Activated T-cell treated with anti-CD3 and anti-CD28 coated beads, Interleukin-2, amount 50 U/mL, for 72 hours (primary cell): ENCODE measurements at regions not wholly inside any gene's neighbourhood (a gene's known extent, or its start where the extent isn't known, plus 50 kb on each side); places are given as distances from the start of the nearest gene placed in this dataset.

ENCODE experiments used
- ATAC-seq, 2 donors: fragments of 150-1000 bp; cut with Tn5 transposase; replicated peaks in 1 of 2; 2 replicates each; pipeline ENCODE4 v1.10.0; 2021; ENCODE audit warnings: moderate library complexity in 2 of 2, mild to moderate bottlenecking in 1 of 2
- DNase-seq, 2 donors: peaks; one replicate each; pipeline ENCODE4 v3.0.0; 2021 to 2022; ENCODE audit warnings: mixed read lengths in 1 of 2
- H3K27ac Mint-ChIP-seq: one replicate; pipeline ENCODE4 v1.8.0; 2022; ENCODE audit warnings: mild to moderate bottlenecking, moderate library complexity, mixed read lengths
- H3K27me3 Mint-ChIP-seq: one replicate; pipeline ENCODE4 v1.8.0; 2022; ENCODE audit warnings: low read depth, mixed read lengths
- H3K36me3 Mint-ChIP-seq, 2 donors: one replicate each; pipeline ENCODE4 v1.8.0; 2022; ENCODE audit warnings: mixed read lengths in 2 of 2, mild to moderate bottlenecking in 1 of 2; ENCODE audit not compliant: insufficient read depth in 2 of 2
- H3K4me1 Mint-ChIP-seq: one replicate; pipeline ENCODE4 v1.8.0; 2022; ENCODE audit warnings: low read depth, mixed read lengths
- H3K4me3 Mint-ChIP-seq, 2 donors: one replicate each; pipeline ENCODE4 v1.8.0; 2022; ENCODE audit warnings: mild to moderate bottlenecking in 2 of 2, mixed read lengths in 2 of 2, moderate library complexity in 2 of 2
- H3K9me3 Mint-ChIP-seq, 2 donors: one replicate each; pipeline ENCODE4 v1.8.0; 2022; ENCODE audit warnings: mixed read lengths in 2 of 2

- H3K27ac Mint-ChIP-seq, result no peak overlapping the region
- ATAC-seq (no peak), DNase-seq (no peak)
- H3K4me1 Mint-ChIP-seq, result no peaks in the 10 kb centered on the region
- no peaks in the 10 kb centered on the region for H3K9me3 Mint-ChIP-seq
- no peaks in the 10 kb centered on the region for H3K36me3 Mint-ChIP-seq
- H3K27me3 Mint-ChIP-seq, result peaks cover 65% of the 10 kb centered on the region
- H3K4me3 Mint-ChIP-seq, result no peak overlapping the region
Observed at GRCh38 chr12:53820514-53821306, 68.9 kb upstream of the CISTR start.

- Mint-ChIP-seq H3K36me3 (no peaks in the 10 kb centered on the region), H3K27ac (no peak overlapping the region), H3K9me3 (no peaks in the 10 kb centered on the region), H3K27me3 (peaks cover 42% of the 10 kb centered on the region), H3K4me1 (no peaks in the 10 kb centered on the region), H3K4me3 (no peak overlapping the region)
- DNase-seq, result no peak
- ATAC-seq, result no peak
Observed at GRCh38 chr12:53824001-53824712, 72.4 kb upstream of the CISTR start.

GRCh38 chr12:53825246-53826081 lies 73.7 kb upstream of the CISTR start:
- Mint-ChIP-seq H3K4me3 (no peak overlapping the region), H3K27ac (no peak overlapping the region), H3K36me3 (no peaks in the 10 kb centered on the region), H3K4me1 (no peaks in the 10 kb centered on the region), H3K9me3 (no peaks in the 10 kb centered on the region), H3K27me3 (peaks cover 28% of the 10 kb centered on the region)
- DNase-seq, result no peak
- no peak for ATAC-seq

GRCh38 chr12:53827306-53827705 lies 75.5 kb upstream of the CISTR start:
- H3K27me3 Mint-ChIP-seq, result peaks cover 10% of the 10 kb centered on the region
- H3K4me1 Mint-ChIP-seq, result no peaks in the 10 kb centered on the region
- H3K4me3 Mint-ChIP-seq, result no peak overlapping the region
- ATAC-seq, result no peak
- no peaks in the 10 kb centered on the region for H3K36me3 Mint-ChIP-seq
- no peak for DNase-seq
- no peak overlapping the region for H3K27ac Mint-ChIP-seq
- H3K9me3 Mint-ChIP-seq, result no peaks in the 10 kb centered on the region

- Mint-ChIP-seq H3K9me3 (no peaks in the 10 kb centered on the region), H3K27ac (no peak overlapping the region), H3K4me3 (no peak overlapping the region), H3K27me3 (peaks cover 9% of the 10 kb centered on the region), H3K4me1 (no peaks in the 10 kb centered on the region), H3K36me3 (no peaks in the 10 kb centered on the region)
- ATAC-seq, result no peak
- no peak for DNase-seq
Observed at GRCh38 chr12:53828598-53828997, 76.8 kb upstream of the CISTR start.

GRCh38 chr12:53829130-53829819 lies 77.5 kb upstream of the CISTR start:
- Mint-ChIP-seq H3K4me1 (no peaks in the 10 kb centered on the region), H3K9me3 (no peaks in the 10 kb centered on the region), H3K4me3 (no peak overlapping the region), H3K36me3 (no peaks in the 10 kb centered on the region), H3K27me3 (peaks cover 9% of the 10 kb centered on the region), H3K27ac (no peak overlapping the region)
- no peak for DNase-seq
- no peak for ATAC-seq

GRCh38 chr12:53830631-53831030 lies 78.9 kb upstream of the CISTR start:
- Mint-ChIP-seq H3K4me3 (no peak overlapping the region), H3K9me3 (no peaks in the 10 kb centered on the region), H3K27me3 (peaks cover 16% of the 10 kb centered on the region), H3K4me1 (no peaks in the 10 kb centered on the region), H3K27ac (no peak overlapping the region), H3K36me3 (no peaks in the 10 kb centered on the region)
- no peak for ATAC-seq
- DNase-seq, result no peak

- no peaks in the 10 kb centered on the region for H3K4me1 Mint-ChIP-seq
- no peak for ATAC-seq
- no peaks in the 10 kb centered on the region for H3K36me3 Mint-ChIP-seq
- peaks cover 41% of the 10 kb centered on the region for H3K27me3 Mint-ChIP-seq
- no peak overlapping the region for H3K27ac Mint-ChIP-seq
- no peak for DNase-seq
- H3K9me3 Mint-ChIP-seq, result no peaks in the 10 kb centered on the region
- no peak overlapping the region for H3K4me3 Mint-ChIP-seq
Observed at GRCh38 chr12:53836119-53836655, 84.4 kb upstream of the CISTR start.

- Mint-ChIP-seq H3K4me1 (no peaks in the 10 kb centered on the region), H3K27me3 (peaks cover 51% of the 10 kb centered on the region), H3K9me3 (no peaks in the 10 kb centered on the region), H3K27ac (no peak overlapping the region), H3K36me3 (no peaks in the 10 kb centered on the region), H3K4me3 (no peak overlapping the region)
- ATAC-seq (no peak), DNase-seq (no peak)
Observed at GRCh38 chr12:53838978-53839377, 87.2 kb upstream of the CISTR start.

GRCh38 chr12:53840316-53840715 lies 88.5 kb upstream of the CISTR start:
- Mint-ChIP-seq H3K4me3 (no peak overlapping the region), H3K27ac (no peak overlapping the region), H3K27me3 (peaks cover 50% of the 10 kb centered on the region), H3K4me1 (no peaks in the 10 kb centered on the region), H3K9me3 (no peaks in the 10 kb centered on the region), H3K36me3 (no peaks in the 10 kb centered on the region)
- ATAC-seq (no peak), DNase-seq (no peak)

- Mint-ChIP-seq H3K36me3 (no peaks in the 10 kb centered on the region), H3K27ac (no peak overlapping the region), H3K4me1 (no peaks in the 10 kb centered on the region), H3K9me3 (no peaks in the 10 kb centered on the region), H3K4me3 (no peak overlapping the region), H3K27me3 (peaks cover 43% of the 10 kb centered on the region)
- ATAC-seq (no peak), DNase-seq (no peak)
Observed at GRCh38 chr12:53842686-53843085, 90.9 kb upstream of the CISTR start.

- ATAC-seq (no peak), DNase-seq (no peak)
- Mint-ChIP-seq H3K27me3 (peaks cover 51% of the 10 kb centered on the region), H3K4me1 (no peaks in the 10 kb centered on the region), H3K9me3 (no peaks in the 10 kb centered on the region), H3K36me3 (no peaks in the 10 kb centered on the region), H3K27ac (no peak overlapping the region), H3K4me3 (no peak overlapping the region)
Observed at GRCh38 chr12:53843545-53843944, 91.8 kb upstream of the CISTR start.
